NCI-H1930 (cell line): ENCODE measurements at regions not wholly inside any gene's neighbourhood (a gene's known extent, or its start where the extent isn't known, plus 50 kb on each side); places are given as distances from the start of the nearest gene placed in this dataset.

ENCODE experiments used
- DNase-seq, 2 experiments: peaks; one replicate each; lab custom pipeline; 2025; lab: John Stamatoyannopoulos, UW

- no peak for DNase-seq
Measured at GRCh38 chr4:174120446-174121295, 162.8 kb downstream of the FBXO8 start.

GRCh38 chr4:174119830-174120229, 163.6 kb downstream of the FBXO8 start:
- DNase-seq: no peak

- DNase-seq: no peak
Measured at GRCh38 chr4:174119051-174119450, 164.4 kb downstream of the FBXO8 start.

GRCh38 chr4:174118171-174118570, 165.3 kb downstream of the FBXO8 start:
- no peak for DNase-seq

GRCh38 chr4:174117445-174117844, 166.0 kb downstream of the FBXO8 start:
- DNase-seq: no peak

GRCh38 chr4:174116021-174116420, 167.4 kb downstream of the FBXO8 start:
- DNase-seq: no peak

- no peak for DNase-seq
Measured at GRCh38 chr4:174111422-174111821, 172.0 kb downstream of the FBXO8 start.

GRCh38 chr4:174110180-174110579, 173.3 kb downstream of the FBXO8 start:
- no peak for DNase-seq

- DNase-seq: no peak
Measured at GRCh38 chr4:174107746-174108354, 175.6 kb downstream of the FBXO8 start.

GRCh38 chr4:174105202-174105601, 178.3 kb downstream of the FBXO8 start:
- no peak for DNase-seq

- DNase-seq: no peak
Measured at GRCh38 chr4:174100910-174101309, 182.6 kb downstream of the FBXO8 start.

GRCh38 chr4:174099712-174100111, 183.8 kb downstream of the FBXO8 start:
- no peak for DNase-seq

GRCh38 chr4:174096999-174097398, 186.5 kb downstream of the FBXO8 start:
- DNase-seq: no peak

- DNase-seq: no peak
Measured at GRCh38 chr4:174096456-174096855, 187.0 kb downstream of the FBXO8 start.

- no peak for DNase-seq
Measured at GRCh38 chr4:174091130-174091529, 192.3 kb downstream of the FBXO8 start.

- DNase-seq: no peak
Measured at GRCh38 chr4:174089711-174090110, 193.8 kb downstream of the FBXO8 start.

- DNase-seq: no peak
Measured at GRCh38 chr4:174088795-174089194, 194.7 kb downstream of the FBXO8 start.

- no peak for DNase-seq
Measured at GRCh38 chr4:174086829-174087799, 196.4 kb downstream of the FBXO8 start.

GRCh38 chr4:174084981-174085380, 198.5 kb downstream of the FBXO8 start:
- no peak for DNase-seq

GRCh38 chr4:174084542-174084941, 198.9 kb downstream of the FBXO8 start:
- no peak for DNase-seq

GRCh38 chr4:174080361-174080760, 203.1 kb downstream of the FBXO8 start:
- DNase-seq: no peak

GRCh38 chr4:174071595-174071994, 211.9 kb downstream of the FBXO8 start:
- DNase-seq: no peak
